Upper lobe of left lung (tissue), 4 donors: ENCODE measurements at regions not wholly inside any gene's neighbourhood (a gene's known extent, or its start where the extent isn't known, plus 50 kb on each side); places are given as distances from the start of the nearest gene placed in this dataset.

Experiments used
- EP300 ChIP-seq, 4 donors: sonication (generic); formaldehyde crosslinking; IDR thresholded peaks; one replicate each; pipeline ENCODE4 v1.5.1; 2017; ENCODE audit warnings: antibody characterized with exemption in 4 of 4, control low read depth in 2 of 4
- POLR2A ChIP-seq, 4 donors: fragments of 450-650 bp; IDR thresholded peaks; one replicate each; pipeline ENCODE4 v1.5.1; 2016 to 2017; ENCODE audit warnings: antibody characterized with exemption in 4 of 4, mild to moderate bottlenecking in 2 of 4
- POLR2AphosphoS5 ChIP-seq, 2 donors: sonication (generic); formaldehyde crosslinking; IDR thresholded peaks; one replicate each; pipeline ENCODE4 v1.5.1; 2017; ENCODE audit warnings: antibody characterized with exemption in 2 of 2
- TF ChIP-seq, protein P1 (sequence below), 6 experiments: fragments of 450-650 bp in 4 of 6; fragments of 200-600 bp in 2 of 6; sonication (generic) in 2 of 6; IDR thresholded peaks; one replicate each; pipeline ENCODE4 v1.5.1; 2016 to 2019; ENCODE audit warnings: antibody characterized with exemption in 6 of 6

DNA sequence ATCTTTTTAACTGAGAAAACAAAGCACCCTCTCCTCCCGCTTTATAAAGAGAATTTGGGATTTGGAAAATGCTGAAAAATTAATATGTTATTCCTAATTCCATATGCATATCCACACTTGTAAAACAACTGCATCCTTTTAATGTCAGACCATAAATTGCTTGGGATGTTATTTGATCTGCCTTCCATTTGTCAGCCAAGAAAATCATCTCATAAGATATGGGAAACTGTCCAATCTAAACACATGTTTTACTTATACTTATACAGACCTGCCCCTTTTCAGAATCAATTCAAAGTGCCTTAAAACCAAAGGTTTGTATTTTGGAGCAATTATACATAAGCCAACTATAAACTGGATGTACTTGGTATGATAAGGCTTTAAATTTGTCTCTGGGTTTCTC lies 595.5 kb upstream of the PFKP start:
- TF ChIP-seq, protein P1, sequence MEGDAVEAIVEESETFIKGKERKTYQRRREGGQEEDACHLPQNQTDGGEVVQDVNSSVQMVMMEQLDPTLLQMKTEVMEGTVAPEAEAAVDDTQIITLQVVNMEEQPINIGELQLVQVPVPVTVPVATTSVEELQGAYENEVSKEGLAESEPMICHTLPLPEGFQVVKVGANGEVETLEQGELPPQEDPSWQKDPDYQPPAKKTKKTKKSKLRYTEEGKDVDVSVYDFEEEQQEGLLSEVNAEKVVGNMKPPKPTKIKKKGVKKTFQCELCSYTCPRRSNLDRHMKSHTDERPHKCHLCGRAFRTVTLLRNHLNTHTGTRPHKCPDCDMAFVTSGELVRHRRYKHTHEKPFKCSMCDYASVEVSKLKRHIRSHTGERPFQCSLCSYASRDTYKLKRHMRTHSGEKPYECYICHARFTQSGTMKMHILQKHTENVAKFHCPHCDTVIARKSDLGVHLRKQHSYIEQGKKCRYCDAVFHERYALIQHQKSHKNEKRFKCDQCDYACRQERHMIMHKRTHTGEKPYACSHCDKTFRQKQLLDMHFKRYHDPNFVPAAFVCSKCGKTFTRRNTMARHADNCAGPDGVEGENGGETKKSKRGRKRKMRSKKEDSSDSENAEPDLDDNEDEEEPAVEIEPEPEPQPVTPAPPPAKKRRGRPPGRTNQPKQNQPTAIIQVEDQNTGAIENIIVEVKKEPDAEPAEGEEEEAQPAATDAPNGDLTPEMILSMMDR (IDR thresholded peaks at IDR 0.05): no peak
- TF ChIP-seq EP300 (IDR thresholded peaks at IDR 0.05) (no peak), POLR2AphosphoS5 (IDR thresholded peaks at IDR 0.05) (no peak), POLR2A (IDR thresholded peaks at IDR 0.05) (no peak)
